G401.6 (cell line): ENCODE measurements at regions not wholly inside any gene's neighbourhood (a gene's known extent, or its start where the extent isn't known, plus 50 kb on each side); places are given as distances from the start of the nearest gene placed in this dataset.
A peak's percentile ranks its signal among the peaks of the same experiment; 100 is the strongest.
"Not testable (repeated sequence)": the region's sequence is repeated elsewhere in the genome, so short reads cannot be mapped to it uniquely, and the experiment has no call there.

Experiments
- FAIRE-seq: peaks from 2 replicates; lab custom pipeline; 2012; peaks lifted over from hg19 to GRCh38; lab: Jason Lieb, UNC

DNA sequence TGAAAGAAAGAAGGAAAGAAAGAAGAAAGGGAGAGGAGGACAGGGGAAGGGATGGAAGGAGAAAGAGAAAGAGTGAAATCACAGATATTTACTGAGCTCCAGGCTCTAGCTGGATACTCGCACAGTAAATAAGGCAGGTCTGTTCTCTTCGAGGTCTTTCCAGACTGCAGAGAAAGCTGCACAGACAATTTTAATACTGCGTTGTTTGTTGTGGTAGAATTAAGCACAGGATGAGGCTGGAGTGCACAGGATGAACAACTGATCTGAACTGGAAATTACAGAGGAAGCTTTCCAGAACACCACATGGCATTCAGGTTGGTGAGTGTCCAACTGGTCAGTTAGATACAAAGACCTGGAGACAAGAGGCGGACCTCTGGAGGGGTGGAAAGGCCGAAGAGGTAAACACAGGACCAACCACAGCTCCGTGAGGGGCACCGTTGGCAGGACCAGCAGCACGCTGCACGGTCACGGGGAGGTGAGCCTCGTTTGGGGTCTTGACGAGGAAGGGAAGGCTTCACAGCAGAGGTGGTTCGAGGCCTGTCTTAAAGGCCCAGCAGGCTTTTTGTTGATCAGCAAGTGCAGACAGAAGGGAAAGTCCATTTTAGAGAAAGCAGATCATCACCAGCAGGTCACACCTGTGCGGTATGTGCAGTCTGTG, 121.7 kb downstream of the ATP6V0E2 start:
- not testable (repeated sequence) for FAIRE-seq

DNA sequence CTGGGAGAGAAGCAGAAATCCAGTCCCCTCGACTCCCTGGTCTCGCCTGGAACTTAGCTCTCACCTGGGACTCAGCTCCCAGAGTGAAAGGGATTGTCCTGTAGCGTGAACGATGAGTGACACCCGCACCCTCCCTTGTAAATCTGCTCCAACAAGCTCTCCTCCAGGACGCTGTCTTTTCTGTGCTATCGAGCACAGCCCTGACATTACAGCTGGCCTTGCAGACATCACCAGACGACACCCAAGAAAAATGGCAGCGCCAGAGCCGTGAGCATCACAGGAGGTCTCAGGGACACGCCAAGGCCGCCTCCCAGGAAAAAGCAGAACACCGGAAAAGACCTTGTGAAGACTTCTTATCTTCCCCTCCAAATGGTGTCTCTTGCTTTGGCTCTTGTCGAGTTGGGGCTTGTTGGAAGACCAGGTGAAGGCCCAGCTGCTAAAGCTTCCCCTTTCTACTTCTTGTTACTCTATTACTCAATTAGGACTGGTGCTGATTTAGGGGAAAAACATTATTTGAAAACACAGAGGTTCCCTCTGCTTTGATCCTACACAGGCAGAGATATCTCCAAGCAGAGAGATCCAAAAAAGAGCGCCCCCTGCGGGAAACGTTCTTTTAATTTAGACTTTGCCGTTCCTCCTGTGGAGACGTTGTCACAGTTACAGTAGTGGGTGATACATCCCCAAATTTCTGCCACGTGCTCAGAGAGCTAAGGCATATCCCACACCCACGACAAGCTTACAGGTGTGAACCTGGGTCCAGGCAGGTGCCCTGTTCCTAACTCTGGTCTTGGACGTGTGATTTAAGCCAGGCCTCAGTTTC, 127.2 kb downstream of the ATP6V0E2 start:
- not testable (repeated sequence) for FAIRE-seq

DNA sequence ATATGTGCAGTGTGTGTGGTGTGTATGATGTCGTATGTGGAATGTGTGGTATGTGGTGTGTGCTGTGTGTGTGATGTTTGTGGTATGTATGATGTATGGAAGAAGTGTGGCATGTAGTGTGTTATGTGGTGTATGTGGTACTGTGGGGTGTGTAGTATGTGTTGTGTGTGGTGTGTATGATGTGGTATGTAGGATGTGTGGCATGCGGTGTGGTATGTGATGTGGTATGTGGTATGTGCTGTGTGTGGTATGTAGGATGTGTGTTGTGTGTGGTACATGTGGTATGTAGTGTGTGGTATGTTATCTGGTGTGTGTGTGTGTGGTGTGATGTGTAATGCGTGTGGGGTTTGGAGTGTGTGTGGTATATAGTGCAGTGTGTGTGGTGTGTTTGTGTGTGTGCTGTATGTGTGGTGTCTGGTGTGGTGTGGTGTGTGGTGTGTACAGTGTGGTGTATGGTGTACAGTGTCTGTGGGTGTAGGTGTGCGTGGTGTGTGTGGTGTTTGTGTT, 129.6 kb downstream of the ATP6V0E2 start:
- FAIRE-seq, result no peak

DNA sequence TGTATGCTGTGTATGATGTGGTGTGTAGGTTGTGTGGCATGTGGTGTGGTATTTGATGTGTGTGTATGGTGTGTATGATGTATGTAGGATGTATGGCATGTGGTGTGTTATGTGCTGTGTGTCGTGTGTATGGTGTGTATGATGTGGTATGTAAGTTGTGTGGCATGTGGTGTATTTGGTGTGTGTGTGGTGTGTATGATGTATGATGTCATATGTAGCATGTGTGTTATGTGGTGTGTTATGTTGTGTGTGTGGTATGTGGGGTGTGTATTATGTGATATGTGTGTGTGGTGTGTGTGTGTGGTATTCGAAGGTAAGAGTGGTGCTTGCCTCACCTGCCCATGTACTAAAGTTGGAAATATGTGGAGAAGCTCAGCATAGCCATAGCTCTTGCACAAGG, 130.2 kb downstream of the ATP6V0E2 start:
- not testable (repeated sequence) for FAIRE-seq

DNA sequence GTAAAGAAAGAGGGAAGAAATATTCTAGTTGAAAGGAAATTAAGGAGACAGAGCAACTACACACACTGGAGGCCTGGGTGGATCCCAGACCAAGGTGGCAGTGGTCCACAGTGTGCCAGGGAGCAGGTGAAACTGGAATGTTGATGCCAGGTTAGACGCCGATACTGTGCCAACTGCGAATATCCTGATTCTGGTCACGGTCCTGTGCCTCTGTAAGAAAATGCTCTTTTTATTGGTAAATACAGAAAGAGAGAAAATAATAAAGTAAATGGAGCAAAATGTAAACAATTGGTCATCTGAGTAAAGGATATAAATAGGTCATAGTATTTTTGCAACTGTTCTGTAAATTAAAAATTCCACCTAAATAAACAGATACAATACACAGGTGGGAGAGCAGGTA, 131.1 kb downstream of the ATP6V0E2 start:
- FAIRE-seq, result not testable (repeated sequence)

DNA sequence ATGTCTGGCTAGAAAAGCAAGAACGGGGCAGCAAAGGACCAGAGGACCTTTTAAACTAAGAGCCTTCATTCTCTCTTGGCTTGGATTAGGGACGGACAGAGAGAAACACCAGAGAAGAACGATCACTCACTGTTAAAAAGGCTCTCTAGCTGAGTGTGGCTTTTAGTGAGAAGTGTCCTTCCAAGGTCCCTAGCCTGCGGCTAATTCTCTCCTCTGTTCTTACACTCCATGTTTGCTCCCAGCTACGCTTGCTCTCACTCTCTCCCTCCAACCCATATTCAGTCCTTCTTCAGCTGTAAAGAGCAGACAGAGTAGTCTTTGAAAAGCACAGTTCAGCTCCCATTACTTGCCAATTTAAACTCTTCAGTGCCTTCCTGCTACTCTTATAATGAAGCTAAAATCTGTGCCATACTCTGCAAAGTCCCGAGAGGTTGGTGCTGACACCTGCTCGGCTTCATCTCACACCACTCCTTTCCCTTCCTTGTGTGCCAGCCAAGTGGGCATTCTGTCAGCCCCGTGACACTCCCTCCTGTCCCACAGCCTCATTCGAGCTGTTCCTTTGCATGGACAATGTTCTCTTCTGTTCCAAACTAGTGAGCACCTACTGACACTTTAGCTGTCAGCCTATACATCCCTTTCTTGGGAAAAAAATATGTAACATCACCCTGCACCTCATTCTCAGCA, 136.0 kb downstream of the ATP6V0E2 start:
- FAIRE-seq, result not testable (repeated sequence)

DNA sequence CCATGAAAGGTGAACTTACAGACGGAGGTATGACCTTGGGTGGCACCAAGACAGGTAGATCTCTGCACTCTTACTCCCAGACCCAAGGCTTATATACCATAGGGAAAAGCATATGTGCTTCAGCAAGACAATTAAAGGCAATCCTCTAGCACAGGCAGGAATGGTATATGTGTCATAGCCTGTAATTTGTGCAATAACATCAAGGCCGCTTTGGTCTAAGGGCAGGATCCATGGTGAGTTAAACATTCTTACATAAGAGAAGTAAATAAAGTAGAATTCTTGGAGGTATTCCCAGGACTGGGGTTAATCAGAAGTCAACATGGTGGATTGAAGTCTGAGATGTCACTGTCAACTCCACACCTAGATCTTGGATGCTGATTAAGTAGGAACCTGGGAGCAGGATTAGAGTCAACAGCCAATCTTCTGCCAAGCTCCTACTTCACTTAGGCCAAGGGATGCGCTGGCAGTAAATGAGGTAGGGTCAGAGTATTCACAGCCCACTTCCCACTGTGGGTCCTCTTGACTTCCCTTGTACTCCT, 143.0 kb downstream of the ATP6V0E2 start:
- FAIRE-seq, result not testable (repeated sequence)

DNA sequence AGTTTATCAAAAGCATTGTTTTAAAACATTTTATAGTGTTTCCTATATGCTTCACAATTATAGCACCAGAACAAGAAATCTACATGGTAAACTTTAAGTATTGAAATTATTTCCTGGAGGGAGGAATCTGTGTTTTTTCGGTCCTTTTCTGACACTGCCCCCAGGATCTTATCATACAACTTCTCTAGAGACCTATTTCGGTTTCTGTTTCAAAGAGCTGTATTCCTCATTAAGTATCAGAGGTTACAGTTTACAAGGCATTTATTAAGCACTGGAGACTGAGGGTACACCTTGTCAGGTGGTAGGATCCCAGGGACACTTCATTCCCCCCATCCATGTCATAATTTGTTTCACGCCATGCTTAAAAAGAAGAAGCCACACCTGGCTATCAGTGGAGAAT, 146.4 kb downstream of the ATP6V0E2 start:
- FAIRE-seq, result not testable (repeated sequence)

DNA sequence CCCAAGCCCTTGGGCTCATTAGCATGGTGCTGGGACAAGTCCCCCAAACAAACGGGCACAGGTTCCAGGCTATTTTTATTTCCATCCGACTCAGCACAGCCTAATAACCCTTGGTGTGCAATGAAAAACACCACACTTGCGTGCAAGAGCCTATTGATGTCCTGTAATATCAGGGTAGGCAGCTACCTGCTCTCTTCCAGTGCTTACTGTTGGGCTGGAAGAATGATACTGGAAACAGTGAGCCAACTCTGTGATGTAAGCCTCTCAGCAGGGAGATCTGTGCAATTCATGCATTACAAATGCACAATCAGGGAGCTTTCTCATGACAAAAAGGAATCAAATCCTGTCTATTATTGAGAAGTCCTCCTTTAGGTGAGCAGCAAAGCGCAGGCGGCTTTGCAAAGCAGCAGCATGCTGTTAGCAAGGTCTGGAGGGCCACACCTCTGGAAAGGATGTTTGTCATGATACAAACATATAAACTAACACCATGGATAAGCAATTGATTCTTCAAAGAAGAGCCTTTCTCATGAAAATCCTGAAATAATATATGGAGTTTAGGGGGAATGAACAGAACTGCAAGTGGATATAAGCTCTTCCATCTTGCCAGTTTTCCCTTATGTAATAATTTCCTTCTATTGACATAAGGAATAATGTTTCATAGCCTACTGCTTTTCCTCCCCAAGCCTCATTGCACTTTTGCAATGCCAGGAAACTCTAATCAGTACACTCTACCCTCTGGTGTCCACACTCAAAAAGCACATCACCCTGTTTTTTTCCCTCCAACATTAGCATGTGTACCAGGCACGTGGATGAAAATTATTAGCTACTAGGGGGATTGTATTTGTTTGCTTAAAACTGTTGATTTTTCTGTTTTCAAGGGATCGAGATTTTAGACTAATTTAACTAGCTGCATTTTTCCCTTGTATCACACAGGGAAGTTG, 151.1 kb downstream of the ATP6V0E2 start:
- not testable (repeated sequence) for FAIRE-seq

DNA sequence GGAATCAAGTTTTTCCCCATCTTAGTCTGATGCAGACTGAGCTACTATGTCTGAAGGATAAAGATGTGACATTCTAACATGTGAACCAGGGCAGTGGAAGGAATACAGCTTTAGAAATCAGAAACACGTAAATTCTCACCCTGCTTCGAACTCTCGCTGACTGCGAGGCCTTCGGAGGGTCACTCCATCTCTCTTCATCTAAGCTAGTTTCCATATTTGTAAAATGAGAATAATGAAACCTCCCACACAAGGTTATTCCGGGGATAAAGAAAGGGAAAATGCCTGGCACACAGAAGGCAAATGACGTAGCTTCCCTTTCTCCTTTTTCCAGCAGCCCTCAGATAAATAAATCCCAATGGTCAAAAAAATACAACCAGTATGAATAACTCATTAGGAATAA, 152.0 kb downstream of the ATP6V0E2 start:
- FAIRE-seq, result not testable (repeated sequence)

DNA sequence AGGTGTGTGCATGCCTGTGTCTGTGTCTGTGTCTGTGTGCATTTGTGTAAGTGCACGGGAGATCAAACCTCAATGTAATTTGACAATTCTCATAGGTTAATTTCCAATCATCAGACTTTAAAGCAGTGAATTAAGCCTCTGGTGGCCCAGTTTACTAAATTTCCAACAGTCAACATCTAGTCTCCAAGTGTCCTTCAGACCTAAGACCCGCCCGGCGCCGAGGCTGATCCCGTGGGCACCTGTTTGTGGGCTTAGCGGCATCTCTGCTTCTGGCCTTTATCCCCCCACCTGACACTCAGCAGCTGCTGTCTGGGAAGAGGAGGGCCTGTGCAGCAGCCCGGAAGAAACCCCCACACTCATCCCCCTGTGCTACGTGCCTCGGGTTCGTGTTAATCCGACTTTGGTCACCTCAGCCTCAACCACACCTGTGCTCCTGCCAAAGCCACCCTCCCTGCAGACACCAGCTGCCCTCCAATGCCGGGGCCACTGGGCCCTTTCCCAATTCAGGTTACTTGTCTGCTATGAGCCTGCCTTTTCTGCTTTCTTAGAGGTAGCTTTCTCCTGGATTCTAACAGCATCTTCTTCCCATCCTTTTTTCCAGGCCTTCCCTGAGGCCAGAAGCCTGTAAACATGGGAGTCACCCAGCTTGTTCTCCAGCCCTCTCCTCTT, 154.7 kb downstream of the ATP6V0E2 start:
- FAIRE-seq, result not testable (repeated sequence)

DNA sequence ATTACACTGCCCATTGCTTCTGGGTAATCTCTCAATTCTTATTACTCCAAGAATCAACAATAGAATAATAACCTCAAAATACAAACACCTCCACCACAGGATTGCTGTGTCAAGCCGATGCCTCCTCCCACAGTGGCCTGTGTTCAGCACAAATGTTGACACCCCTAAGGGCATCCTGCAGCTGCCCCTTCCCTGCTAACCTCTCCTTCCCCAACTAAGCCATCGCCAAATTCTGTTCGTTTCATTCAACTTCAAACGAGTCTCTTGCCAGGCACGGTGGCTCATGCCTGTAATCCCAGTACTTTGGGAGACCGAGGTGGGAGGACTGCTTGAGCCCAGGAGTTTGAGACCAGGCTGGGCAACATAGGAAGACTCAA, 155.2 kb downstream of the ATP6V0E2 start:
- FAIRE-seq, result not testable (repeated sequence)

DNA sequence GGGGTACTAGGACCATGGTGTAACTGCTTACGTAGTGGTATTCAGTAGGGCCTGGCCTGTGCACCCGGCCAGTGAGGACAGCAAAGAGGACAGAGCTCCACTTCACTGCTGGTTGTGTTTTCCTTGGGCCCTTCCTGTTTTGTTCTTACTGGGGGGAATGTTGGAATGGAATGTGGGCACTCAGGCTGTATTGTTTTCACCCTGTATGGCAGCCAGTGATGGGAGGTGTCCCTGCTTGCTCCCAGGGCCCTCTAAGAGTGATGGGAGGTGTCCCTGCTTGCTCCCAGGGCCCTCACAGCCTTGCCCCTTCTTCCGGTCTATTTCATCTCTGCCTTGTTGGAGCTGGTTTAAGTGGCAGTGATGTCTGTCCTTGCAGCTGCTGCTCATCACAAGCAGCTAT, 158.0 kb downstream of the ATP6V0E2 start:
- not testable (repeated sequence) for FAIRE-seq

DNA sequence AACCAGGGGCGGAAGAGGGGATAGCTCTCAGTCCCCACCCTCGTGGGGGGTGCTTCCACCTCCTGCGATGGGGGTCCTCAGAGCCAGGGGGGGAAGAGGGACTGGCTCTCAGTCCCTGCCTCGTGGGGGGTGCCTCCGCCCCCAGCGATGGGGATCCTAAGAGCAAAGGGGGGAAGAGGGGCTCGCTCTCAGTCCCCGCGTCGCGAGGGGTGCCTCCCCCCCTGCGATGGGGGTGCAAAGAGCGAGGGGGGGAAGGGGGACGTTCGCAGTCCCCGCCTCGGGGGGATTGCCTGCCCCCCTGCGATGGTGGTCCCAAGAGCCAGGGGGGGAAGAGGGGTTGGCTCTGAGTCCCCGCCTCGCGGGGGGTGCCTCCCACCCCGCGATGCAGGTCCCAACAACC, 159.9 kb downstream of the ATP6V0E2 start:
- not testable (repeated sequence) for FAIRE-seq

DNA sequence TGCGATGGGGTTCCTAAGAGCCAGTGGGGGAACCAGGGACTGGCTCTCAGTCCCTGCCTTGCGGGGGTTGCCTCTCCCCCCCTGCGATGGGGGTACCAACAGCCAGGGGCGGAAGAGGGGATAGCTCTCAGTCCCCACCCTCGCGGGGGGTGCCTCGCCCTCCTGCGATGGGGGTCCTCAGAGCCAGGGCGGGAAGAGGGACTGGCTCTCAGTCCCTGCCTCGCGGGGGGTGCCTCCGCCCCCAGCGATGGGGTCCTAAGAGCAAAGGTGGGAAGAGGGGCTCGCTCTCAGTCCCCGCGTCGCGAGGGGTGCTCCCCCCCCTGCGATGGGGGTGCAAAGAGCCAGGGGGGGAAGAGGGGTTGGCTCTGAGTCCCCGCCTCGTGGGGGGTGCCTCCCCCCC, 162.0 kb downstream of the ATP6V0E2 start:
- FAIRE-seq, result not testable (repeated sequence)

DNA sequence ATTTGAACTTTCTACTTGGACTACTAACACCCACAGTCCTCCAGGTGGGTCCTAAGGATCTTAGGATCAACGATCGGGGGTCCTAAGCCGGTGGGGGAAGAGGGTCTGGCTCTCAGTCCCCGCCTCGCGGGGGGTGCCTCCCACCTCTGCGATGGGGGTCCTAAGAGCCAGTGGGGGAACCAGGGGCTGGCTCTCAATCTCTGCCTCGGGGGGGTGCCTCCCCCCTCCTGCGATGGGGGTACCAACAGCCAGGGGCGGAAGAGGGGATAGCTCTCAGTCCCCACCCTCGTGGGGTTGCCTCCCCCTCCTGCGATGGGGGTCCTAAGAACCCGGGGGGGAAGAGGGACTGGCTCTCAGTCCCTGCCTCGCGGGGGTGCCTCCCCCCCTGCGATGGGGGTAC, 165.3 kb downstream of the ATP6V0E2 start:
- FAIRE-seq, result not testable (repeated sequence)

DNA sequence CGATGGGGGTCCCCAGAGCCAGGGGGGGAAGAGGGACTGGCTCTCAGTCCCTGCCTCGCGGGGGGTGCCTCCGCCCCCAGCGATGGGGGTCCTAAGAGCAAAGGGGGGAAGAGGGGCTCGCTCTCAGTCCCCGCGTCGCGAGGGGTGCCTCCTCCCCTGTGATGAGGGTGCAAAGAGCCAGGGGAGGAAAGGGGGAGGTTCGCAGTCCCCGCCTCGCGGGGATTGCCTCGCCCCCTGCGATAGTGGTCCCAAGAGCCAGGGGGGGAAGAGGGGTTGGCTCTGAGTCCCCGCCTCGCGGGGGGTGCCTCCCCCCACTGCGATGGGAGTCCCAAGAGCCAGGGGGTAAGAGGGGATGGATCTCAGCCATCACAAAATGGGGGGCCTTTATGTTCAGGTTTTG, 168.5 kb downstream of the ATP6V0E2 start:
- FAIRE-seq, result not testable (repeated sequence)

DNA sequence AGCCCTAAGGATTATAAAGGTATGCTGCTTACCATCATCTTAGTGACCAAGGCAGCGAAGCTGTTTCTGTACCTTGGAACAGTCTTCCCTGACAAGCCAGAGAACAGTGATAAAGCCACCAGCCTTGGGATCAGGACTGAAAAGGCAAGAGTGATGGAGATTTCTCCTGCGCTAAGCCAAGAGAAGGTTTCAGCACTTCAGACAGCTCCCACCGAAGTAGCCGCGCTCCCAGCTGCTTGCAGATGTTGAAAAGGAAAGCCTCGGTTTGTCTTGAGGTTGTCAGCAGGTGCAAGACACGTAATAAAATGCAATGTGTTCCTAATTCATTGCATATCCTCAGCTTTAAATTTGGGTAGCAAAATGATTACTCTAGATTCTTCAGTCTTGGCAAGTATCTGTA, 171.0 kb downstream of the ATP6V0E2 start:
- FAIRE-seq, result not testable (repeated sequence)

DNA sequence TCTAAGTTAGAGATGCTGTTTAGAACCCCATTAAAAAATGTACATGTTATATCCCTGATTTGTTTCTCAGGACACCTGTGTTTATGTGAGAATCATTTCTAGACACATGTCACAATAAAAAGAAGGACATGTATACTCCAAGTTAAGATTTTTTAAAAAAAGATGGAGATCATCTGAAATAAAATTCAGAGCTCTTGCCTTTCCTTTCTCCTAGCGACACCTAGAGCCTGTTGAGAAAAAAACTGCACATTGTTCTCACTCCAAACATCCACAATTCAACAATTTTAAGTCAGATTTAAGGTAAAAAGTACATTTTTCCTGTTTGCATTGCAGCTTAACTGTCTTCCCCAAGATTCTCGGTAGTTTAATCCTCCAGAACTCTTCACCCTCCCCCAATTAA, 171.8 kb downstream of the ATP6V0E2 start:
- FAIRE-seq, result peak; percentile 93

DNA sequence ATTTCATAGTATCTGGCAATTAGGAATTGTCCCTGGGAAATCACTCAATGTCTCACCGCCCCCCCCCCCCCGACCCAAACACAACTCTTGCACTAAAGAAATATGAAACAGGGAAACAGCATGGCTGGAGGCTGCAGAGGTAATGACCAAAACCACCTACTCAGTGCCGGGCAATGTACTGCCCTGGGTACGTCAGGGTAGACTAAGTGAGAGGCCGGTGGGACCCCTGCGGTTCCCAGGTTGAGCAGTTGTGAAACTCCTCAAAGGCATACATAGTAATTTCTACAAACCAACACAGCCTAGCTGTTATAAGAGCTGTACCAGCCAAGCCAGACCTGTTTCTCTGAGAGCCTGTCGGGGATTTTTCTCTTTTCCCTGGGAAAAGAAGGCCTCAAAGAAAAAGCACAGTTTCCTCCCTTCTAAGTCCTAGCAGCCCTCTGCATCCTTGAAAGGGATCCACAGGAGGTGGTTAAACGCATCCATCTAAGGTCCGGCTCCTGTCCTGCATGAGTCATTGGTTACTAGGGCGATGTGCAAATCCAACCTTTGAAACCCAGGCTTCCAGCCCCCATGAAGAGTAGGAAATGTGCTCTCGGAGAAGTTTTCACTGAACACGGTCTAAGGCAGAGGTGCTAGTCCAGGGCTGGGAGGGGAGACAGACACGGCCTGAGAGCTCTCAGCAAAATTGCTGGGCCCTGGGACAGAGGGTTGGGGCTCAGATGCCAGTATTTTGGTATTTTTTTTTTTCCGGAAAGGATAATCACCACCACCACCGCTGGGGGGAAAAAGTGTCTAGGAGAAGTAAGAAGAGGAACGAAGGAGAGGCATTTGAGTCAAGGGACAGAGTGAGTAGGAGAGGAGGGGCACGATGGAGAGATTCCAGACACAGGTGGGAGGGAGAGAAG, 172.8 kb downstream of the ATP6V0E2 start:
- FAIRE-seq, result not testable (repeated sequence)
